WTC11 (cell line): ENCODE measurements at regions not wholly inside any gene's neighbourhood (a gene's known extent, or its start where the extent isn't known, plus 50 kb on each side); places are given as distances from the start of the nearest gene placed in this dataset.

Source experiments
- ATAC-seq: fragments of 200-7000 bp; cut with Tn5 transposase; 2 replicates; pipeline ENCODE4 v1.10.0; 2021; ENCODE audit warnings: mild to moderate bottlenecking, moderate library complexity
- CTCF ChIA-PET: fragments of 300-600 bp; sonication (Branson Sonifier 250); formaldehyde crosslinking; loops from one replicate; lab custom pipeline; 2021; ENCODE audit warnings: antibody characterized with exemption; lab: Charles Lee
- POLR2A ChIA-PET: fragments of 350-600 bp; sonication (Branson Sonifier 250); formaldehyde crosslinking; loops from one replicate; lab custom pipeline; 2021; ENCODE audit warnings: antibody characterized with exemption; lab: Charles Lee
- DNase-seq: peaks from one replicate; pipeline ENCODE4 v3.0.0; 2021; ENCODE audit warnings: low spot score
- H3K27ac Mint-ChIP-seq: 2 replicates; pipeline ENCODE4 v1.8.0; 2021; ENCODE audit warnings: mixed read lengths
- H3K27me3 Mint-ChIP-seq: 2 replicates; pipeline ENCODE4 v1.8.0; 2021; ENCODE audit warnings: low read depth, mild to moderate bottlenecking, moderate library complexity, mixed read lengths
- H3K36me3 Mint-ChIP-seq: 2 replicates; pipeline ENCODE4 v1.8.0; 2021; ENCODE audit warnings: mixed read lengths
- H3K4me1 Mint-ChIP-seq: 2 replicates; pipeline ENCODE4 v1.8.0; 2022; ENCODE audit warnings: mixed read lengths
- H3K4me3 Mint-ChIP-seq: 2 replicates; pipeline ENCODE4 v1.8.0; 2021; ENCODE audit warnings: mild to moderate bottlenecking, moderate library complexity, mixed read lengths
- H3K9me3 Mint-ChIP-seq: 2 replicates; pipeline ENCODE4 v1.8.0; 2021; ENCODE audit warnings: mixed read lengths
- ATF2 ChIP-seq: sonication (generic); formaldehyde crosslinking; IDR thresholded peaks from 2 replicates; pipeline ENCODE4 v1.8.1; 2022; ENCODE audit warnings: low read depth, missing genetic modification reagents, borderline replicate concordance
- ATF6 ChIP-seq: sonication (generic); formaldehyde crosslinking; IDR thresholded peaks from 2 replicates; pipeline ENCODE4 v1.8.1; 2023; ENCODE audit warnings: mild to moderate bottlenecking, missing genetic modification reagents
- E2F4 ChIP-seq: sonication (generic); formaldehyde crosslinking; IDR thresholded peaks from 2 replicates; pipeline ENCODE4 v1.8.1; 2022; ENCODE audit warnings: low read depth, mild to moderate bottlenecking, moderate library complexity, missing genetic modification reagents, borderline replicate concordance
- EMX1 ChIP-seq: fragments of 250-450 bp; sonication (Bioruptor Pico); IDR thresholded peaks from 2 replicates; pipeline ENCODE4 v1.8.0; 2021; ENCODE audit warnings: mild to moderate bottlenecking
- ESRRA ChIP-seq: sonication (generic); formaldehyde crosslinking; IDR thresholded peaks from 2 replicates; pipeline ENCODE4 v1.8.1; 2022; ENCODE audit warnings: mild to moderate bottlenecking, missing genetic modification reagents, borderline replicate concordance
- ETV6 ChIP-seq: sonication (generic); formaldehyde crosslinking; IDR thresholded peaks from 2 replicates; pipeline ENCODE4 v1.8.1; 2022; ENCODE audit warnings: mild to moderate bottlenecking, missing genetic modification reagents
- FOXP4 ChIP-seq: sonication (generic); formaldehyde crosslinking; IDR thresholded peaks from 2 replicates; pipeline ENCODE4 v1.8.0; 2022; ENCODE audit warnings: mild to moderate bottlenecking, missing genetic modification reagents
- IRF1 ChIP-seq: sonication (generic); formaldehyde crosslinking; IDR thresholded peaks from 2 replicates; pipeline ENCODE4 v1.8.0; 2023; ENCODE audit warnings: missing genetic modification reagents
- RELA ChIP-seq: sonication (generic); formaldehyde crosslinking; IDR thresholded peaks from 2 replicates; pipeline ENCODE4 v1.8.1; 2022; ENCODE audit warnings: missing genetic modification reagents, mild to moderate bottlenecking, borderline replicate concordance
- RORB ChIP-seq: fragments of 250-450 bp; sonication (Bioruptor Pico); IDR thresholded peaks from 2 replicates; pipeline ENCODE4 v1.9.0; 2021; ENCODE audit warnings: mild to moderate bottlenecking
- SOX15 ChIP-seq: fragments of 250-450 bp; sonication (Bioruptor Pico); IDR thresholded peaks from 2 replicates; pipeline ENCODE4 v1.9.0; 2021; ENCODE audit warnings: mild to moderate bottlenecking
- SP1 ChIP-seq: sonication (generic); formaldehyde crosslinking; conservative IDR thresholded peaks from 2 replicates; pipeline ENCODE4 v1.8.1; 2022; ENCODE audit warnings: missing genetic modification reagents
- STAT6 ChIP-seq: sonication (generic); formaldehyde crosslinking; conservative IDR thresholded peaks from 2 replicates; pipeline ENCODE4 v1.8.1; 2023; ENCODE audit warnings: mild to moderate bottlenecking, low read depth, missing genetic modification reagents, moderate library complexity
- USF1 ChIP-seq: sonication (generic); formaldehyde crosslinking; IDR thresholded peaks from 2 replicates; pipeline ENCODE4 v1.8.0; 2022; ENCODE audit warnings: mild to moderate bottlenecking, missing genetic modification reagents
- USF2 ChIP-seq: sonication (generic); formaldehyde crosslinking; IDR thresholded peaks from 2 replicates; pipeline ENCODE4 v1.8.1; 2023; ENCODE audit warnings: mild to moderate bottlenecking, missing genetic modification reagents, moderate library complexity
- ZBTB43 ChIP-seq: sonication (generic); formaldehyde crosslinking; IDR thresholded peaks from 2 replicates; pipeline ENCODE4 v1.8.1; 2023; ENCODE audit warnings: mild to moderate bottlenecking, missing genetic modification reagents
- ZNF121 ChIP-seq: sonication (generic); formaldehyde crosslinking; IDR thresholded peaks from 2 replicates; pipeline ENCODE4 v1.8.0; 2023; ENCODE audit warnings: missing genetic modification reagents
- ZNF232 ChIP-seq: sonication (generic); formaldehyde crosslinking; IDR thresholded peaks from 2 replicates; pipeline ENCODE4 v1.8.0; 2022; ENCODE audit warnings: mild to moderate bottlenecking, missing genetic modification reagents
- ZNF317 ChIP-seq: sonication (generic); formaldehyde crosslinking; IDR thresholded peaks from 2 replicates; pipeline ENCODE4 v1.8.1; 2023; ENCODE audit warnings: low read depth, mild to moderate bottlenecking, moderate library complexity, missing genetic modification reagents, borderline replicate concordance

GRCh38 chr13:86135856-86136255, 336.6 kb upstream of the SLITRK6 start (continued):
- TF ChIP-seq ETV6 (CRISPR knock-in tag) (no peak), ZNF317 (CRISPR knock-in tag) (no peak), USF2 (CRISPR knock-in tag) (no peak), E2F4 (CRISPR knock-in tag) (no peak)
- TF ChIP-seq, all 79 proteins: peak for 0

- H3K4me1 Mint-ChIP-seq = no peaks in the 10 kb centered on the region
- ATAC-seq (no peak), DNase-seq (no peak)
- no peak for TF ChIP-seq ESRRA (CRISPR knock-in tag)
- no peak for TF ChIP-seq ATF6 (CRISPR knock-in tag)
- no peak for TF ChIP-seq ATF2
- TF ChIP-seq FOXP4 = no peak
- no peak for TF ChIP-seq ZNF121 (CRISPR knock-in tag)
- no peak for TF ChIP-seq ETV6 (CRISPR knock-in tag)
- TF ChIP-seq STAT6 (CRISPR knock-in tag) = no peak
- TF ChIP-seq IRF1 = no peak
- no peak for TF ChIP-seq USF1 (CRISPR knock-in tag)
- no peak for TF ChIP-seq RELA
- TF ChIP-seq RORB = no peak
- no peak for TF ChIP-seq USF2 (CRISPR knock-in tag)
- TF ChIP-seq SOX15 (CRISPR knock-in tag) = no peak
- TF ChIP-seq ZBTB43 (CRISPR knock-in tag) = no peak
- TF ChIP-seq SP1 = no peak
- TF ChIP-seq EMX1 (CRISPR knock-in tag) = no peak
- no peak for TF ChIP-seq ZNF232 (CRISPR knock-in tag)
- H3K9me3 Mint-ChIP-seq = peaks cover 7% of the 10 kb centered on the region
- no peak overlapping the region for H3K4me3 Mint-ChIP-seq
- CTCF ChIA-PET = no interaction called here
- no peaks in the 10 kb centered on the region for H3K27me3 Mint-ChIP-seq
- no peak overlapping the region for H3K27ac Mint-ChIP-seq
- no peaks in the 10 kb centered on the region for H3K36me3 Mint-ChIP-seq
- POLR2A ChIA-PET = no interaction called here
These were observed 322.7 kb upstream of the SLITRK6 start for GRCh38 chr13:86121881-86122280.
